K562 (cell line): ENCODE measurements at regions not wholly inside any gene's neighbourhood (a gene's known extent, or its start where the extent isn't known, plus 50 kb on each side); places are given as distances from the start of the nearest gene placed in this dataset.

Experiments used
- ATAC-seq: fragments of 200-7000 bp; cut with Tn5 transposase; 3 replicates; pipeline ENCODE4 v1.9.1; 2020; ENCODE audit warnings: moderate library complexity
- BruUV-seq: library from RNA; stranded (reverse); fragments of 400-500 nt; replicated peaks from 2 replicates; lab custom pipeline; 2021; lab: Mats Ljungman, UMichigan
- CTCF ChIA-PET: fragments of 300-600 bp; formaldehyde crosslinking; extraction: SDS; loops from one replicate; lab custom pipeline; 2021; ENCODE audit warnings: low intra/inter-chr PET ratio; lab: Yijun Ruan, JAX
- POLR2A ChIA-PET: fragments of 300-600, 350-650 bp; sonication (Branson Sonifier 250); formaldehyde crosslinking; extraction: SDS; loops from one replicate; lab custom pipeline; 2021; ENCODE audit warnings: antibody characterized with exemption, inconsistent platforms; lab: Yijun Ruan, JAX
- DNase-seq, 4 experiments: peaks; one replicate each; pipeline versions ENCODE4 v3.0.0 to v3.0.0-alpha.2; 2011 to 2018; ENCODE audit warnings: low spot score in 3 of 4, mixed read lengths in 3 of 4; ENCODE audit errors: extremely low read depth in 1 of 4
- FAIRE-seq: peaks from 2 replicates; lab custom pipeline; 2011; peaks lifted over from hg19 to GRCh38; lab: Jason Lieb, UNC
- H2AFZ ChIP-seq: 2 replicates; pipeline ENCODE4 v1.6.0; 2011; ENCODE audit warnings: low read depth, low read length, control low read depth, inconsistent platforms
- H3K27ac ChIP-seq: fragments of 200-600 bp; 3 replicates; pipeline ENCODE4 v1.8.0; 2011; ENCODE audit warnings: low read depth, mild to moderate bottlenecking, control low read depth, inconsistent platforms, low read length, moderate library complexity, mixed read lengths; ENCODE audit errors: extremely low read depth
- H3K27me3 ChIP-seq, 2 experiments: fragments of 300-600 bp in 1 of 2; 2 replicates in 1 of 2; 3 replicates in 1 of 2; pipeline versions ENCODE4 v1.6.0 to v1.8.0; 2011; ENCODE audit warnings: inconsistent platforms in 2 of 2, low read length in 2 of 2, mild to moderate bottlenecking in 1 of 2, mixed read lengths in 1 of 2, moderate library complexity in 1 of 2; ENCODE audit not compliant: control insufficient read depth in 2 of 2, insufficient read depth in 2 of 2
- H3K36me3 ChIP-seq: fragments of 300-600 bp; 3 replicates; pipeline ENCODE4 v1.8.0; 2011; ENCODE audit warnings: mild to moderate bottlenecking, low read length, inconsistent platforms; ENCODE audit not compliant: control insufficient read depth, insufficient read depth
- H3K4me1 ChIP-seq, 2 experiments: fragments of 200-600 bp in 1 of 2; replicated peaks in 1 of 2; 2 replicates in 1 of 2; 3 replicates in 1 of 2; pipeline versions ENCODE4 v1.5.1 to v1.8.0; 2011; ENCODE audit warnings: inconsistent platforms in 2 of 2, low read length in 2 of 2, mild to moderate bottlenecking in 1 of 2, mixed read lengths in 1 of 2, moderate library complexity in 1 of 2; ENCODE audit not compliant: control insufficient read depth in 2 of 2, insufficient read depth in 2 of 2
- H3K4me2 ChIP-seq: 2 replicates; pipeline ENCODE4 v1.6.1; 2011; ENCODE audit warnings: low read length, control low read depth, inconsistent platforms, mixed read lengths; ENCODE audit not compliant: insufficient read depth
- H3K4me3 ChIP-seq: fragments of 200-600 bp; sonication (generic), shearing (Covaris generic); 2 replicates; pipeline ENCODE4 v1.5.1; 2016; ENCODE audit warnings: control low read depth, inconsistent platforms
- H3K79me2 ChIP-seq: fragments of 200-600 bp; 3 replicates; pipeline ENCODE4 v1.8.0; 2011; ENCODE audit warnings: low read length, inconsistent platforms; ENCODE audit not compliant: control insufficient read depth, insufficient read depth
- H3K9ac ChIP-seq, 2 experiments: 2 replicates each; pipeline versions ENCODE4 v1.6.0 to v1.6.1; 2011; ENCODE audit warnings: low read depth in 2 of 2, low read length in 2 of 2, control low read depth in 1 of 2, inconsistent platforms in 1 of 2, mild to moderate bottlenecking in 1 of 2, mixed read lengths in 1 of 2; ENCODE audit not compliant: insufficient read depth in 1 of 2
- H3K9me1 ChIP-seq: one replicate; pipeline ENCODE4 v1.6.0; 2011; ENCODE audit warnings: inconsistent platforms, mild to moderate bottlenecking, low read length, moderate library complexity; ENCODE audit not compliant: control insufficient read depth, insufficient read depth
- H3K9me3 ChIP-seq: replicated peaks from 2 replicates; pipeline ENCODE4 v1.5.1; 2011; ENCODE audit warnings: low read depth, low read length, inconsistent platforms; ENCODE audit not compliant: control insufficient read depth, insufficient read depth
- H4K20me1 ChIP-seq: replicated peaks from 2 replicates; pipeline ENCODE4 v1.6.1; 2011; ENCODE audit warnings: low read length, inconsistent platforms, mixed read lengths; ENCODE audit not compliant: control insufficient read depth, insufficient read depth
- ARHGAP35 ChIP-seq: fragments of 450-650 bp; IDR thresholded peaks from 2 replicates; pipeline ENCODE4 v1.6.1; 2018; ENCODE audit not compliant: partially characterized antibody
- ARID1B ChIP-seq: fragments of 450-650 bp; IDR thresholded peaks from 2 replicates; pipeline ENCODE4 v1.6.1; 2016; ENCODE audit warnings: antibody characterized with exemption, mild to moderate bottlenecking, inconsistent platforms
- BCOR ChIP-seq: fragments of 450-650 bp; IDR thresholded peaks from 2 replicates; pipeline ENCODE4 v1.6.1; 2016
- BDP1 ChIP-seq: IDR thresholded peaks from 3 replicates; pipeline ENCODE4 v1.6.1; 2011; ENCODE audit not compliant: insufficient read length, insufficient read depth
- CBFA2T3 ChIP-seq: fragments of 450-650 bp; IDR thresholded peaks from 2 replicates; pipeline ENCODE4 v1.6.1; 2017
- CCNT2 ChIP-seq: IDR thresholded peaks from 2 replicates; pipeline ENCODE4 v1.6.1; 2011; ENCODE audit warnings: borderline replicate concordance, low read depth, mild to moderate bottlenecking, moderate library complexity, mixed read lengths, low read length; ENCODE audit not compliant: insufficient read length; ENCODE audit errors: extremely low read depth
- LCOR ChIP-seq: sonication (generic); formaldehyde crosslinking; IDR thresholded peaks from 2 replicates; pipeline ENCODE4 v1.8.0; 2022; ENCODE audit warnings: mild to moderate bottlenecking, missing genetic modification reagents
- MAZ ChIP-seq, 2 experiments: fragments of 450-650 bp in 1 of 2; sonication (generic) in 1 of 2; formaldehyde crosslinking; IDR thresholded peaks in 1 of 2; conservative IDR thresholded peaks in 1 of 2; 2 replicates each; pipeline versions ENCODE4 v1.4.0 to v1.5.0; 2020; ENCODE audit warnings: mild to moderate bottlenecking in 1 of 2, missing genetic modification reagents in 1 of 2
- PML ChIP-seq: IDR thresholded peaks from 2 replicates; pipeline ENCODE4 v1.6.1; 2012; ENCODE audit warnings: low read length, inconsistent platforms
- PREB ChIP-seq: sonication (generic); formaldehyde crosslinking; IDR thresholded peaks from 2 replicates; pipeline ENCODE4 v1.8.1; 2023; ENCODE audit warnings: mild to moderate bottlenecking, missing genetic modification reagents
- PTRF ChIP-seq: fragments of 450-650 bp; IDR thresholded peaks from 2 replicates; pipeline ENCODE4 v1.6.1; 2016; ENCODE audit warnings: mild to moderate bottlenecking, missing genetic modification characterization, missing compliant biosample characterization
- RCOR1 ChIP-seq, 2 experiments: IDR thresholded peaks; 2 replicates each; pipeline ENCODE4 v1.6.1; 2012; ENCODE audit warnings: low read depth in 2 of 2, low read length in 2 of 2, borderline replicate concordance in 1 of 2, improper control_type of control experiment in 1 of 2
- SMARCA4 ChIP-seq: fragments of 450-650 bp; IDR thresholded peaks from 2 replicates; pipeline ENCODE4 v1.6.1; 2016
- SP1 ChIP-seq: sonication (generic); formaldehyde crosslinking; IDR thresholded peaks from 2 replicates; pipeline ENCODE4 v1.8.1; 2022; ENCODE audit warnings: mild to moderate bottlenecking, missing genetic modification reagents
- SUPT5H ChIP-seq: fragments of 450-650 bp; IDR thresholded peaks from 2 replicates; pipeline ENCODE4 v1.6.1; 2016
- TCF15 ChIP-seq: fragments of 250-450 bp; sonication (Bioruptor Pico); IDR thresholded peaks from 2 replicates; pipeline ENCODE4 v1.8.0; 2022; ENCODE audit warnings: moderate library complexity, mild to moderate bottlenecking, inconsistent platforms
- TCF3 ChIP-seq: sonication (generic); formaldehyde crosslinking; IDR thresholded peaks from 2 replicates; pipeline ENCODE4 v1.4.0; 2020; ENCODE audit warnings: mild to moderate bottlenecking, missing genetic modification reagents
- TFE3 ChIP-seq: fragments of 450-650 bp; formaldehyde crosslinking; IDR thresholded peaks from 2 replicates; pipeline ENCODE4 v1.4.0; 2020; ENCODE audit warnings: mild to moderate bottlenecking, mixed read lengths
- THAP12 ChIP-seq: fragments of 250-450 bp; sonication (Bioruptor Pico); IDR thresholded peaks from 2 replicates; pipeline ENCODE4 v1.9.0; 2021; ENCODE audit warnings: mild to moderate bottlenecking, inconsistent platforms
- TRIM24 ChIP-seq, 2 experiments: fragments of 450-650 bp; IDR thresholded peaks; 2 replicates each; pipeline ENCODE4 v1.6.1; 2016
- WGBS: fragments of 100-300 bp; shearing (Covaris generic); methylation state at CpG from one replicate; pipeline ENCODE4 v1.1.6; 2016; ENCODE audit warnings: low coverage, mixed read lengths; ENCODE audit not compliant: insufficient coverage; ENCODE audit errors: missing lambda C conversion rate; 5-methylcytosine and 5-hydroxymethylcytosine counted together
- in situ Hi-C: fragments of 300-500 bp; cut with MboI; formaldehyde crosslinking; loops from 4 replicates; pipeline ENCODE4 v1.15.0; 2018; ENCODE audit warnings: inconsistent platforms, mixed read lengths
- intact Hi-C: fragments of 100-400 bp; cut with micrococcal nuclease; formaldehyde crosslinking; loops from 2 replicates; pipeline ENCODE4 v1.14.2; 2022

- peaks cover 0 to 9% of the 10 kb centered on the region in 2 experiments; a peak in 2 of 5 replicates for H3K4me1 ChIP-seq
- H3K79me2 ChIP-seq, result no peaks in the 10 kb centered on the region
- H3K4me2 ChIP-seq, result peak overlapping the region; percentile 14; the same call in 1 of the 2 replicates
- no peaks in the 10 kb centered on the region for H4K20me1 ChIP-seq
- in situ Hi-C loops, result no loop called here
- ATAC-seq (peak; percentile 71), FAIRE-seq (peak; percentile 80), DNase-seq (peak; percentile 18 to 46 (median 24))
- BruUV-seq, result no TSS peak
- H2AFZ ChIP-seq, result no peak overlapping the region
- ChIA-PET POLR2A (no interaction called here), CTCF (no interaction called here)
- H3K9me3 ChIP-seq, result no peaks in the 10 kb centered on the region
- 0% methylated on average over 2 of the region's 2 CpGs for WGBS
- H3K27me3 ChIP-seq, result peaks cover 0 to 16% of the 10 kb centered on the region in 2 experiments; a peak in 2 of 5 replicates
- no peak overlapping the region for H3K4me3 ChIP-seq
- no peak overlapping the region for H3K27ac ChIP-seq
- H3K9ac ChIP-seq, result no peak overlapping the region
- no peaks in the 10 kb centered on the region for H3K9me1 ChIP-seq
- intact Hi-C loops, result no loop called here
- H3K36me3 ChIP-seq, result no peaks in the 10 kb centered on the region
- TF ChIP-seq SMARCA4 (peak; percentile 43; the same call in 1 of the 2 replicates), PML (peak; percentile 93), BCOR (no peak), CCNT2 (peak; percentile 40), PTRF (tag) (no peak), TCF3 (CRISPR knock-in tag) (peak; percentile 96), CBFA2T3 (peak; percentile 88), RCOR1 (IDR thresholded peaks at IDR 0.05; ENCODE audit: borderline replicate concordance in 1 of 2, low read depth in 2 of 2, low read length in 2 of 2) (0 out of 4 replicates have a peak, but pooled peaks of 1 of the 2 experiments have one; percentile 39), SP1 (CRISPR knock-in tag) (peak; percentile 50; the same call in 1 of the 2 replicates), TFE3 (no peak), TCF15 (CRISPR knock-in tag) (no peak), BDP1 (no peak), ARID1B (peak; percentile 88), THAP12 (CRISPR knock-in tag) (no peak), MAZ (CRISPR knock-in tag; conservative IDR thresholded peaks at IDR 0.05 in 1 of 2, IDR thresholded peaks at IDR 0.05 in 1 of 2) (0 out of 4 replicates have a peak, but pooled peaks of 1 of the 2 experiments have one; percentile 18), PREB (CRISPR knock-in tag) (no peak), ARHGAP35 (no peak), TRIM24 (IDR thresholded peaks at IDR 0.05) (peak; percentile 65 to 77), LCOR (CRISPR knock-in tag) (peak; percentile 45; the same call in 1 of the 2 replicates), SUPT5H (no peak)
These were observed 122.0 kb downstream of the GPCPD1 start for GRCh38 chr20:5488823-5489222.
